GM18498 (cell line): ENCODE measurements at regions not wholly inside any gene's neighbourhood (a gene's known extent, or its start where the extent isn't known, plus 50 kb on each side); places are given as distances from the start of the nearest gene placed in this dataset.
"Not testable (repeated sequence)": the region's sequence is repeated elsewhere in the genome, so short reads cannot be mapped to it uniquely, and the experiment has no call there.

Source experiments
- ATAC-seq: cut with Tn5 transposase; IDR thresholded peaks from one replicate; pipeline ENCODE4 v1.9.1; 2021; ENCODE audit warnings: mild to moderate bottlenecking, moderate library complexity; ENCODE audit not compliant: unreplicated experiment

DNA sequence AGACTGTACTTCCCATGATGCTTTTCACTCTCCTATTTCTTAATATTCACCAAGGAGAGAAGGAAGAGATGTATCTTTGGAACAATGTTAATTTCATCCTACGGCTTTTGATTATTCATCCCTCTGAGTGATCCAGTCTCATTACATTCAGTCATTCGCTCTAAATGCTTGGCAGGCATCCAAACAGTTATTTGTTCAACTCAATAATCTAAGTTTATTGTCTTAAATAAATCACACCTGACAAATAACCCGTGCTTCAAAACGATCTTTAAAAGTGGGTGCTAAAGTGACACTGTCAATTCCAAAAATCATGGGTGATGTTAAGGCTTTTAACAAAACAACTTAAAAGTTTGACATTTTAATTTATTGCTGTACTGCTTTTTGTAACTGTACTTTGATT, 233.1 kb downstream of the RASEF start:
- no peak for ATAC-seq

DNA sequence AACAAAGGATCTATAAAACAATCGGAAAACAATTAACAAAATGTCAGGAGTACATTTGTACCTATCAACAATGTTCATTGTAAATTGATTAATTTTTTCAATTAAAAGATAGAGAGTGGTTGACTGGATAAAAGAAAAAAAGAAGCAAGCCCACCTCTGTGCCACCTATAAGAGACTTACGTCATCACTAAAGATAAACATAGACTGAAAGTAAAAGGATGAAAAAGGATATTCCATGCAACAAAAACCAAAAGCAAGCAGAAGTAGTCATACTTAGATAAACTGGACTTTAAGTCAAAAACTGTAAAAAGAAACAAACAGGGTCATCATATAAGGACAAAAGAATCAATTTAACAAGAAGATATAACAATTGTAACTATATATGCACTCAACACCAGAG, 197.4 kb downstream of the RASEF start:
- no peak for ATAC-seq

DNA sequence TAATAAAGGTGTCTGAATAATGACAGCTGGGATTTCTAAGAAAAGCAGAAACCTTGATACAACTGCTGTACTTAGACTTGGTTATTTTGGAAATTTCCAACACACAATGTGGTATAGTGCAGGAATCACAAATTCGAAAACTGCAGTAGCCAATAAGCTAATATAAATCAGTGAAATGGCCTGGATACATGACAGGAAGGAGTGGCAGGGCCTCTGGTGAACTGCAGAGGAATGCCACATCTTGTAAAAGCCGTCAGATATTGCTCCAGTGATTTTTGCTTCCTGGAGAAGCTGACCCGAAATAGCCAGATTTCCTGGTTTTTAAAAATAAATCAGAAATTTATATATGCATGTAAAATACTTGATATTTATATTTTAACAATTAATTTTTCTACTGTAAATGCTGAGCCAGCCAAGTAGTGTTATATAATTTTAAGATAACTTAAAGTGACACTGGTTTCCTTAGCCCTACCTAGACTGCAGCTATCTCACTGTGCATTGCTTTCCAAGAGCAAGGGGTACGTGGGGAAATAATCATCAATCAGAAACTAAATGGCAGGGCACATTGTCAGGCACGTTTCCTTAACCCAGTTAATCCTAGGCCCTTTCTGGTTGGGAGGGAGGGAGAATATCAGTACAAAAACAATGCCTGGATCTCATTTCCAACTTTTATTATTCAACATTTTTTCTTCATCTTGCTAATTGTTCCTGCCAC, 182.4 kb downstream of the RASEF start:
- no peak for ATAC-seq

- ATAC-seq: no peak
These were observed 180.8 kb downstream of the RASEF start for GRCh38 chr9:82882138-82882537.

DNA sequence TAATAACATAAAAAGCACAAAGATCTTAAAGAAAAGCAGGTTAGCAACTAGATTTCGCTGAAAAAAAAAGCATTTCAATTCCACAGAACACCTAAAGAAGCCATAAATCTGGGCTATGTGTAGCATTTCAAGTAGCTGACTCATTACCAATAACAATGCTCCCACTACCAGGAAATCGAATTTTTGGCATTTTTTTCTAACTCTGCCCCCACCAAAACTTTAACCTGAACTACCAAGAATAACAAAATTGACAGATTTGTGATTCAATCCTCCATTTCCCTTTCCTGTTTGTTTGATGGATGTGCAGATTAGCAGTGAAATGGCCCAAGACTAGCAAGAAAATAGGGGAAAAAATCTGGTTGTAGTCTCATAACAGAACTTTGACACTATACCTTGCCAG, 180.2 kb downstream of the RASEF start:
- no peak for ATAC-seq

GRCh38 chr9:82883436-82883835, 179.5 kb downstream of the RASEF start:
- ATAC-seq: no peak

GRCh38 chr9:82883974-82884373, 179.0 kb downstream of the RASEF start:
- ATAC-seq: not testable (repeated sequence)

GRCh38 chr9:82890401-82890800, 172.5 kb downstream of the RASEF start:
- no peak for ATAC-seq

DNA sequence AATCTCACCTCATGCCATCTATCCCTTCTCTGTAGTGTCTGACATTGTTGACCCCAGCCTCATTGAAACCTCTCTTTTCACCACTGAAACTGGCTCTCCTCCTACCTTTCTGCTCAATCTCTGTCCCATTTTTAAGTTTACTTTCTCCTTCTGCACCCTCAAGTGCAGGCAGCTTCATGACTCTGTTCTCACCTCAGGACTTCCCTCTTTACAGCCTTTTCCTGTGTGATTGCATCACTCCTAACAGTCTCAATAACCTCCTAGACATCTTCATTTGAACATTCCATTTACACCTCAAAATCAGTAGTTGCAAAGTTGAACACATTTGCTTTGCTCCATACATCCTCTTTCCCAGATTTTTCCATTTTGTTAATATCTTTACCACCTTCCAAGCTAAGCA, 172.1 kb downstream of the RASEF start:
- ATAC-seq: no peak

DNA sequence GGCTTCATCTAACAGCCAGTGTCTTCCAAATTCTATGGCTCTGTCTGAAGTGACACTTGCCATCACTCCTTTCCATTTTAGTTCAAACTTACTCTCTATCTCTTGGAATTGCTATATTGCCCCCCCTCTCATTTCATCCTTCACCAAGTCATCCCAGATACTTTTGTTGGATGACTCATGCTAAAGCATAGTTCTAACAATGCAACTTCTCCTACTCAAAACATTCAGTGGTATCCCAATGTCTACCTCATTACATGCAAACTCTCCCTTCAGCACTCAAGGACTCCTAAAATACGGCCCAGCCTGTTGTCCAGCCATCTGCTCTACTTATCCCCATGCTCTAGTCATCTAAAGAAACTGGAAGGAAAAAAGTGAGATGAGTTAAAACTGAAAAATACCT, 171.6 kb downstream of the RASEF start:
- no peak for ATAC-seq

GRCh38 chr9:82893549-82893948, 169.4 kb downstream of the RASEF start:
- no peak for ATAC-seq

DNA sequence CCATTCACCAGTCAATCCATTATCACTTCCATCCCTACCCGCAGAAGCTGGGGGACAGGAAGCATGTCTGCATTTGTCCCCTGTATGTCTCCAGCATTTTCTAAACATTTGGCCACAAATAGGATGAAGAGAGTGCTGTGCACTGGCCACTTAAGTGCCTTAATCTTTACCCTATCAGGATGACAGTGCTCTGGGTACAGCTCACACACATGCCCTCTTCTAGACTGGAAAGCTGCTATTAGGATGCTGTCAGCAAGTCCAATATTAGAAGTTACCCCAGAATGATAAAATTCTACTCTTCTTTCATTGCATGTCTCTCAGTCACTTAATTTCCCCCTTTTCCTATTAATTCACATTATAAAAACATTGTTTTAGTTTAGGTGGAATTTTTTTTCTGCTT, 168.4 kb downstream of the RASEF start:
- no peak for ATAC-seq

DNA sequence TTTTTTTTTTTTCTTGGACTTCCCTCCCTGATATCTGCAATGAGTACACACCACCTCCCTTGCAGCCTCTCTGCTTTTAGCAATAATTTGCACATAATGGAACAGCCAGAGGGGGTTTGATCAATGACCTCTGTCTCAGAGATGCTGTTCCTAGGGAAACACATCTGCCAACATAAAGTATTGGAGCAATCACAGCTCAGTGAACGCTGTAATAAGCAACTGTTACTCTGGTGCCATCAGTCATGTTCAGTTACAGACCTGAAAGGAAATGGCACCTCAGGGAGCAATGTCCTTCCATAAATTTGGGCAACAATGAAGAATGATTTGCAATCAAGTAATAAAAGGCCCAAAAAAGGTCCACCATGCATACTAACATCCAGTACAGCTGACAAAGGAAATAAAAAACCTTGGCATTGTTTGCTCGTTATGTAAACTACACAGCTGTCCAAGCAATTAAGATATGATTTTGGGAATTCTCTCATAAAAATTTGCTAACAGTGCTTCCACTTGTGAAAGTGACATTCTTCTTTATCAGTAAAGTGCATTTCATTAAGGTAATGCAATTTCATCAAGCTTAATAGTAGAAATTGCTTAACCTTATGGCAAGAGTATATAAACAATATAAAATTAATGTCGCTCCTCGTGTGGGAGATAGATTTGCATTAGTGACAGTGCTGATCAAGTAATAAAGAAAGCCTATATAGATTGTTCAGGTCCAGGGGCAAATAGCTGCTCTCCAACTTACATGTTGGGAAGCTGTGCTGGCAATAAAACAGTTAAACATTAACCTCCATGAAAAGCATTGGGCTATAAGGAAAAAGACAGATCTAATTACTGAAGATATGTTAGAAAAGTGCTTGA, 167.8 kb downstream of the RASEF start:
- no peak for ATAC-seq

DNA sequence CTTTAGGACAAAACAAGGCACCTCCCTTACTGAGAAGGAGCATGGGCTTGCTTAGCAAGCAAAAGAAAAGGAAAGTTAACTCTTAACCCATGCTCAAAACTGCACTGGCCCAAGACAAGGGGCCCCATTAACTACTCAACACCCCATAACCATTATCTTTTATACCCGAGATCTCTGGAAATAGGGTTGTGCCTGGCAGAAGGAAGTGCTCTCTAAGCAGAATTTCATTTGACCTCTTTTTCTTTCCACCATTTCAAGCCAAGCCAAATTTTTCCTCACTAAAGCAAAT, 167.2 kb downstream of the RASEF start:
- no peak for ATAC-seq

- no peak for ATAC-seq
These were observed 159.4 kb downstream of the RASEF start for GRCh38 chr9:82903503-82903902.

DNA sequence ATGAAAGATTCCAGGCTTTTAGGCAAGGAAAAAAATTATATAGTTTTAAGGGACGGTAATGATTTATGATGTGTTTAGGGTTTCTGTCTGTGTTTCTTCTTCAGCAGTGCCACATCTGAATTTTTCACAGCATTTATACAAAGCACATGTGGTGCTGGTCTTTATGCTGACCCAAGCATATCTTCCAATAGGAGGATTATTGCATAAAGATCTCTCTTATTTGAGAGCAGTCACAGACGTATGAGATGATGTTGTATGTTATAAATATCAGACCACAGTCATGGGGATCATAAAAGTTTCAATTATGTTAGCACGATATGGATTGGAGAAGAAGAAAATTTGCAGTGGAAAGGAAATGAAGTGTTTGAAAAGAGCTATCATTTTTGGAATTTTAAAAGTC, 150.9 kb downstream of the RASEF start:
- ATAC-seq: no peak

DNA sequence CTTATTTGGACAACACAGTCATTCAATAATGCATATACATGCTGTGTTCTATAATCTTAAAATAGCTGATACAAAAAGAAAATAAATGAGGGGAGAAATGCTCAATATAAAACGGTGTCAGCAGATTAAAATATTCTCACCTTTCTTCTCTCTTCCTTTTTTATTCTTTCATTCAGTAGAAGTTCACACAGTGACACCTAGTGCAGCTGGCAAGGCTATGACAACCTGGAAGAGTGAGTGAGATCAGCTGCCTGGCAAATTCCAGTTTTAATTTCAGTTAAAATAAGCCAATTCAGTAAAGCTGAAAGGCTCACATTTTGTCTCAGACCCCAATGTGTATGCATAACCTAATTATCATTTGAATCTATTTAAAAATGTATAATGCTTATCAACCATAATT, 150.3 kb downstream of the RASEF start:
- no peak for ATAC-seq

GRCh38 chr9:82916238-82916637, 146.7 kb downstream of the RASEF start:
- not testable (repeated sequence) for ATAC-seq

- ATAC-seq: no peak
These were observed 142.8 kb downstream of the RASEF start for GRCh38 chr9:82920154-82920553.

- no peak for ATAC-seq
These were observed 140.3 kb downstream of the RASEF start for GRCh38 chr9:82922686-82923085.

DNA sequence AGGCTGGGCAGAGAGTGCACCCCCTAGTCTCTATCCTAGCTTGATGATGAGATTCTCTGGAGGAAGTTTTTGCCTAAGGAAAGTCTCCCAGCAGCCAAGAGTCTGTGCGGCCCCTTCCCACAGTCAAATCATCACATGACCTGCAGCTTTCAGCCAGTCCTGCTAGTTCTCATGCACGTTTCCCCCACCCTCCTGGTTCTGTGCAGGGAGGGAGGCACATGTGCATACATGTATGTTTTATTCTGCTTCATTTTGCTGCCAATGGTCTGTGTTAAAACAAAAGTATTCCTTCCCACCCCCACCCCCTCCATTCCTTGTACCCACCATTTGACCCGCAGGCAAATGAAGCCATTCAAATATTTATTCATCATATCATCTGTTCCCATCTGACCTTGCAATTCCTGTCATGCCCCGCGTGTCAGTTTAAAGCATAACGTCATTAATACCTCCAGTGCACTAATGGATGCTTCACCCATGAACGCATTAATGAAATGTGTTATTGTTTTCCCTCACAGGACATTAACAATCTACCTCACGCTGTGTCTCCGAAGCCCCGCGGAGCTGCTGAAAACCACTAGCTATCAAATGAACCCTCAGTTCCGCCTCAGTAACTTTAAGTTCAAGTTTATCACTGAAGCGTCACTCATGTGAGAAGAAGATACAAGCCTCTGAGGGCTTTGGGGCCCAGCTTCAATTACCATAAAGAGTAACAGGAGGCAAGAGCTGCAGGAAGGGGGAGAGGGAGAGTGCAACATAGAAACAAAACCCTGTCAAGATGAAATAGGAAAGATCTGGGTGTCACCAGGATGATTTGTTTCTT, 139.6 kb downstream of the RASEF start:
- ATAC-seq: no peak
